ENCODE measurements at regions not wholly inside any gene's neighbourhood (a gene's known extent, or its start where the extent isn't known, plus 50 kb on each side); places are given as distances from the start of the nearest gene placed in this dataset.

DNA sequence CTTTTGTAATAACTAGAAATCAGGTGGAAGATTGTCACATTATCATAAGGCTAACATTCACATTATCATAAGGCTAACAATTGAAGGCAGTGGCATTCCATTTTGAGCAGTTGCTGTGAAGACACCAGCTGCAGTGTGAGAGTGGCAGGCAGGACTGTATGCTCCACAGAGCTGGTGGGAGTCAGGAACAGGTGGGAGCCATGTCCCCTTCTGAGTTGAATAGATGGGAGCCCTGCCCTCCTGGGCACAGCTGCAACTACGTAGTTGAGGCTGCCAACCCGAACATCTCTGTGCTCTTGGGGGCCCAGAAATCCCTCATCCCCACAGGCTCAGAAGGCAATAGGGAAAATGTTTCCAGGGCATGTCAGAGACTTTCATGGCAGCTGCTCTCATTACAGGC, 1627.6 kb downstream of the SI start:
- Histone ChIP-seq H4K8ac (replicated peaks; ENCODE audit: insufficient read length, low read depth, low read length) (no peak overlapping the region), H3K79me2 (ENCODE audit: insufficient read depth, low read length) (no peaks in the 10 kb centered on the region), H2BK12ac (ENCODE audit: insufficient read length, low read depth, low read length) (no peak overlapping the region), H3K23ac (ENCODE audit: insufficient read length, low read depth, low read length) (no peak overlapping the region), H2AK5ac (ENCODE audit: insufficient read length, low read length) (no peak overlapping the region), H4K20me1 (ENCODE audit: control insufficient read depth, insufficient read depth, insufficient read length) (no peaks in the 10 kb centered on the region), H3K23me2 (ENCODE audit: insufficient read length, low read depth, low read length, poor library complexity, severe bottlenecking) (no peaks in the 10 kb centered on the region), H2BK20ac (ENCODE audit: low read depth, low read length, poor library complexity, severe bottlenecking) (no peak overlapping the region), H2BK120ac (ENCODE audit: low read depth, low read length, poor library complexity, severe bottlenecking) (no peak overlapping the region), H3K14ac (ENCODE audit: insufficient read depth, low read length) (no peak overlapping the region), H3T11ph (ENCODE audit: low read length) (no peak overlapping the region), H3K79me1 (ENCODE audit: insufficient read depth, low read depth, low read length, poor library complexity, severe bottlenecking) (no peaks in the 10 kb centered on the region), H4K91ac (ENCODE audit: insufficient read length, low read depth, low read length) (no peak overlapping the region), H4K5ac (ENCODE audit: insufficient read length, low read depth, low read length) (no peak overlapping the region), H3K56ac (ENCODE audit: insufficient read length, low read depth, low read length) (no peak overlapping the region), H2BK15ac (ENCODE audit: low read depth, low read length) (no peak overlapping the region), H3K27ac (ENCODE audit: insufficient read length, low read depth, low read length) (no peak overlapping the region), H3K9me3 (ENCODE audit: control insufficient read depth, low read depth, low read length) (no peaks in the 10 kb centered on the region), H2AFZ (ENCODE audit: low read length) (no peak overlapping the region), H3K9ac (ENCODE audit: extremely low read depth, insufficient read length, low read length) (no peak overlapping the region), H3K27me3 (ENCODE audit: insufficient read depth, low read length) (no peaks in the 10 kb centered on the region), H3K4me2 (ENCODE audit: insufficient read depth, insufficient read length, low read length) (no peak overlapping the region), H3K18ac (ENCODE audit: insufficient read length, low read depth, low read length) (no peak overlapping the region), H3K4ac (ENCODE audit: low read depth, low read length) (no peak overlapping the region), H2BK5ac (ENCODE audit: insufficient read length, low read length) (no peak overlapping the region), H3K4me1 (ENCODE audit: insufficient read depth, low read length) (no peaks in the 10 kb centered on the region)
- no peaks in the 10 kb centered on the region; a peak in 2 of 7 replicates for H3K36me3 Mint-ChIP-seq (ENCODE audit: insufficient read depth in 1 of 3, low read depth in 3 of 3)
- WGBS (ENCODE audit: extremely low coverage, insufficient read length, low lambda C conversion rate): no CpG with 5 or more reads among the region's 2 CpGs
- no peaks in the 10 kb centered on the region for H3K27me3 Mint-ChIP-seq (ENCODE audit: low read depth)
- H3K4me3 Mint-ChIP-seq: no peak overlapping the region
- H3K4me1 Mint-ChIP-seq: no peaks in the 10 kb centered on the region
- TF ChIP-seq, protein P1, sequence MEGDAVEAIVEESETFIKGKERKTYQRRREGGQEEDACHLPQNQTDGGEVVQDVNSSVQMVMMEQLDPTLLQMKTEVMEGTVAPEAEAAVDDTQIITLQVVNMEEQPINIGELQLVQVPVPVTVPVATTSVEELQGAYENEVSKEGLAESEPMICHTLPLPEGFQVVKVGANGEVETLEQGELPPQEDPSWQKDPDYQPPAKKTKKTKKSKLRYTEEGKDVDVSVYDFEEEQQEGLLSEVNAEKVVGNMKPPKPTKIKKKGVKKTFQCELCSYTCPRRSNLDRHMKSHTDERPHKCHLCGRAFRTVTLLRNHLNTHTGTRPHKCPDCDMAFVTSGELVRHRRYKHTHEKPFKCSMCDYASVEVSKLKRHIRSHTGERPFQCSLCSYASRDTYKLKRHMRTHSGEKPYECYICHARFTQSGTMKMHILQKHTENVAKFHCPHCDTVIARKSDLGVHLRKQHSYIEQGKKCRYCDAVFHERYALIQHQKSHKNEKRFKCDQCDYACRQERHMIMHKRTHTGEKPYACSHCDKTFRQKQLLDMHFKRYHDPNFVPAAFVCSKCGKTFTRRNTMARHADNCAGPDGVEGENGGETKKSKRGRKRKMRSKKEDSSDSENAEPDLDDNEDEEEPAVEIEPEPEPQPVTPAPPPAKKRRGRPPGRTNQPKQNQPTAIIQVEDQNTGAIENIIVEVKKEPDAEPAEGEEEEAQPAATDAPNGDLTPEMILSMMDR (conservative IDR thresholded peaks at IDR 0.05): no peak
- peaks cover 0 to 2% of the 10 kb centered on the region in 2 experiments; a peak in 2 of 5 replicates for H3K9me3 Mint-ChIP-seq
- no peak for DNase-seq
- no peak overlapping the region for H3K27ac Mint-ChIP-seq
